Retinal pigment epithelial cell (primary cell): ENCODE measurements at regions not wholly inside any gene's neighbourhood (a gene's known extent, or its start where the extent isn't known, plus 50 kb on each side); places are given as distances from the start of the nearest gene placed in this dataset.

Experiments
- DNase-seq: peaks from one replicate; pipeline ENCODE4 v3.0.0-alpha.2; 2010; ENCODE audit warnings: low read depth
- H3K4me3 ChIP-seq: 2 replicates; pipeline ENCODE4 v1.5.1; 2011; ENCODE audit warnings: mild to moderate bottlenecking, low read length, control low read depth, moderate library complexity
- TF ChIP-seq, protein P1 (sequence below): conservative IDR thresholded peaks from 2 replicates; pipeline ENCODE4 v1.5.1; 2011; ENCODE audit warnings: low read depth, low read length, control low read depth, inconsistent platforms

GRCh38 chr4:13980317-13981310, 353.1 kb upstream of the BOD1L1 start:
- DNase-seq, result no peak
- TF ChIP-seq, protein P1, sequence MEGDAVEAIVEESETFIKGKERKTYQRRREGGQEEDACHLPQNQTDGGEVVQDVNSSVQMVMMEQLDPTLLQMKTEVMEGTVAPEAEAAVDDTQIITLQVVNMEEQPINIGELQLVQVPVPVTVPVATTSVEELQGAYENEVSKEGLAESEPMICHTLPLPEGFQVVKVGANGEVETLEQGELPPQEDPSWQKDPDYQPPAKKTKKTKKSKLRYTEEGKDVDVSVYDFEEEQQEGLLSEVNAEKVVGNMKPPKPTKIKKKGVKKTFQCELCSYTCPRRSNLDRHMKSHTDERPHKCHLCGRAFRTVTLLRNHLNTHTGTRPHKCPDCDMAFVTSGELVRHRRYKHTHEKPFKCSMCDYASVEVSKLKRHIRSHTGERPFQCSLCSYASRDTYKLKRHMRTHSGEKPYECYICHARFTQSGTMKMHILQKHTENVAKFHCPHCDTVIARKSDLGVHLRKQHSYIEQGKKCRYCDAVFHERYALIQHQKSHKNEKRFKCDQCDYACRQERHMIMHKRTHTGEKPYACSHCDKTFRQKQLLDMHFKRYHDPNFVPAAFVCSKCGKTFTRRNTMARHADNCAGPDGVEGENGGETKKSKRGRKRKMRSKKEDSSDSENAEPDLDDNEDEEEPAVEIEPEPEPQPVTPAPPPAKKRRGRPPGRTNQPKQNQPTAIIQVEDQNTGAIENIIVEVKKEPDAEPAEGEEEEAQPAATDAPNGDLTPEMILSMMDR, result peak; percentile 5
- H3K4me3 ChIP-seq, result no peak overlapping the region

- DNase-seq, result no peak
- H3K4me3 ChIP-seq, result peak overlapping the region; percentile 12
- TF ChIP-seq, protein P1, result no peak
These were observed 354.0 kb upstream of the BOD1L1 start for GRCh38 chr4:13981499-13981898.

DNA sequence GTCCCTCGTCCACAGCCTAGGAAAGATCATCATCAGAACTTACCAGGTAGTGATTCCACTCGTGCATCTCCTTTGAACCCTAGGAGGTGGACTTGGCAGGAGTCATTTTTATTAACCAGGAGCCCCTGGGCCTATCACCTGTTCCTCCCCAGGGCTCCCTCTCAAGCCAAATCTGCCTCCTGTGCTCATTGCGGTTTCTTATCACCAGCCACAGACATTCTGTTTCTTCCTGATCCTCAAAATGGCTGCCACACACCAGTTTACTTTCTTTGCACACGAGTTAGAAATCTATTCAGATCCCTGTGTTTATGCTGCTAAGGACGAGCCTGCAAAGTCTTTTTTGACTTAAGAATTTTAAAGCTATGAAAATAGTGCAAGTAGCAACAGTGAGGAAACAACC, 354.5 kb upstream of the BOD1L1 start:
- no peak overlapping the region for H3K4me3 ChIP-seq
- TF ChIP-seq, protein P1, result no peak
- DNase-seq, result no peak

DNA sequence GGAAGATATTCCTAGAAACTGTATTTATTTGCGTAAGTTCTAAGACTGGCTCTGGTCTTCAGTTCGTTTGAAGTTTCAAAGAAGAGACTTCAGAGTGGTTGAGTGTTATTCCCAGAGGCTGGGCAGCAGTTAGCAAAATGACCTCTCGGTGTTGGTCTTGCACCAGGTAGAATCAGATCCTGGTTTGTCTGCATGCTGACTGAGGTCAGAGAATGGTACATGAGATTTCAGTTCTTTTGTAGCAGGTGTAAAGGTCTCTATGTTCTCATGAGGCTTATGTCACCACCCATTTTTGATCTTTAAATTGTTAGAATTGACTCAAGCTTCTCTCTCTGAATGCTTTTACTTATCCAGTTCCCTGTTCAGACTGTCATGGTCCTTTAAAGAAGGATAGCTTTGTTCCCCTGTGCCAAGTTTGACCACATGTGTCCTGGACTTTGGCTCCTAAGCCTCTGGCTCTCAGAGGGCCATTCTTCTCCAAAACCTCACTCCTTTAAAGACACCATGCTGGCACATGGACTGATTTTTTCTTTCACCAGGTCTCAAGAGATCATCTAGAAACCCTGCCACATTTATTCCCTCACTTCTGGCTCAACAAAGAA, 355.8 kb upstream of the BOD1L1 start:
- no peak for DNase-seq
- TF ChIP-seq, protein P1, result no peak
- no peak overlapping the region for H3K4me3 ChIP-seq

- no peak for DNase-seq
- TF ChIP-seq, protein P1, result no peak
- no peak overlapping the region for H3K4me3 ChIP-seq
These were observed 357.7 kb upstream of the BOD1L1 start for GRCh38 chr4:13984991-13985800.

DNA sequence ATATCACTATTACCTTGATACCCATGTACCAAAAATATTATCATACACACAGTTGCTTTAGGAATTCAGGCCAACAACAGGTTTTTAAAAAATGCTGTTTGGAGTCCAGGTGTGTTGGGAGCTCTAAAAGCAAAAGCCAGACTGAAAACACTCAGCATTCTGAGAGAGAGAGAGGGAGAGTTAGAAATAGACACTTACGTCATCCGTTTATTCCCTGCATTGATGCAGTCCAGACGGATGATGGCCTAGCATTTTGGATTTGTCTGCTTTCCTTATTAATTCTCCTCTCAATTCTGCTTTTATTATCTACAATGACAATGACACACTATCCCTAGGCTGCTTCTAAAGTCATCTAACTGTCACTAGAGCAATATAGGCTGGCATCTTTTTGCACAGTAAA, 358.3 kb upstream of the BOD1L1 start:
- no peak overlapping the region for H3K4me3 ChIP-seq
- TF ChIP-seq, protein P1, result no peak
- DNase-seq, result no peak
